Osteoblast (primary cell): ENCODE measurements at regions not wholly inside any gene's neighbourhood (a gene's known extent, or its start where the extent isn't known, plus 50 kb on each side); places are given as distances from the start of the nearest gene placed in this dataset.

Source experiments
- DNase-seq: peaks from one replicate; pipeline ENCODE4 v3.0.0; 2011; ENCODE audit warnings: low spot score, mixed read lengths; ENCODE audit not compliant: insufficient read length; ENCODE audit errors: missing footprints
- H2AFZ ChIP-seq: 2 replicates; pipeline ENCODE4 v1.6.0; 2011; ENCODE audit warnings: mild to moderate bottlenecking, low read length
- H3K27ac ChIP-seq: 2 replicates; pipeline ENCODE4 v1.5.1; 2011; ENCODE audit warnings: mild to moderate bottlenecking, low read depth, low read length, moderate library complexity
- H3K27me3 ChIP-seq: 2 replicates; pipeline ENCODE4 v1.6.0; 2012; ENCODE audit warnings: mild to moderate bottlenecking, control low read depth, inconsistent platforms, low read length, moderate library complexity; ENCODE audit not compliant: insufficient read depth
- H3K36me3 ChIP-seq: 2 replicates; pipeline ENCODE4 v1.5.1; 2011; ENCODE audit warnings: mild to moderate bottlenecking, low read length, control low read depth, moderate library complexity; ENCODE audit not compliant: insufficient read depth
- H3K4me1 ChIP-seq: 2 replicates; pipeline ENCODE4 v1.5.1; 2011; ENCODE audit warnings: mild to moderate bottlenecking, low read length, control low read depth, moderate library complexity; ENCODE audit not compliant: insufficient read depth
- H3K4me2 ChIP-seq: 2 replicates; pipeline ENCODE4 v1.6.0; 2011; ENCODE audit warnings: mild to moderate bottlenecking, low read length; ENCODE audit not compliant: insufficient read depth
- H3K4me3 ChIP-seq: fragments of 200-600 bp; sonication (generic); 3 replicates; pipeline ENCODE4 v1.5.1; 2012; ENCODE audit warnings: mild to moderate bottlenecking, low read length, inconsistent platforms; ENCODE audit not compliant: insufficient read depth
- H3K79me2 ChIP-seq: 2 replicates; pipeline ENCODE4 v1.6.0; 2012; ENCODE audit warnings: mild to moderate bottlenecking, low read length, control low read depth, inconsistent platforms; ENCODE audit not compliant: insufficient read depth
- H3K9me3 ChIP-seq: 2 replicates; pipeline ENCODE4 v1.5.1; 2011; ENCODE audit warnings: low read depth, low read length, control low read depth
- H4K20me1 ChIP-seq: 2 replicates; pipeline ENCODE4 v1.6.0; 2012; ENCODE audit warnings: mild to moderate bottlenecking, low read length, control low read depth; ENCODE audit not compliant: insufficient read depth
- CTCF ChIP-seq: IDR thresholded peaks from 2 replicates; pipeline ENCODE4 v1.5.1; 2011; ENCODE audit warnings: mild to moderate bottlenecking, low read depth, low read length, moderate library complexity; ENCODE audit errors: extremely low read depth

GRCh38 chr9:18269561-18269960 lies 204.4 kb upstream of the ADAMTSL1 start:
- DNase-seq, result no peak
- Histone ChIP-seq H3K4me3 (no peak overlapping the region), H2AFZ (no peak overlapping the region), H3K27ac (no peak overlapping the region), H3K79me2 (no peaks in the 10 kb centered on the region), H3K36me3 (no peaks in the 10 kb centered on the region), H3K27me3 (no peaks in the 10 kb centered on the region), H3K4me2 (no peak overlapping the region), H4K20me1 (no peaks in the 10 kb centered on the region), H3K9me3 (no peaks in the 10 kb centered on the region), H3K4me1 (peaks cover 14% of the 10 kb centered on the region)
- no peak for TF ChIP-seq CTCF

GRCh38 chr9:18274693-18275092 lies 199.3 kb upstream of the ADAMTSL1 start:
- no peaks in the 10 kb centered on the region for H3K79me2 ChIP-seq
- no peak for DNase-seq
- H3K4me3 ChIP-seq, result no peak overlapping the region

GRCh38 chr9:18275313-18275990 lies 198.5 kb upstream of the ADAMTSL1 start:
- H3K36me3 ChIP-seq, result no peaks in the 10 kb centered on the region
- no peak overlapping the region for H2AFZ ChIP-seq
- H3K4me2 ChIP-seq, result no peak overlapping the region
- no peak overlapping the region for H3K27ac ChIP-seq
- no peaks in the 10 kb centered on the region for H3K79me2 ChIP-seq
- no peak overlapping the region for H3K4me3 ChIP-seq
- H3K9me3 ChIP-seq, result no peaks in the 10 kb centered on the region
- H3K4me1 ChIP-seq, result no peaks in the 10 kb centered on the region
- no peaks in the 10 kb centered on the region for H3K27me3 ChIP-seq
- no peak for TF ChIP-seq CTCF
- H4K20me1 ChIP-seq, result no peaks in the 10 kb centered on the region
- no peak for DNase-seq

More at GRCh38 chr9:18274693-18275092, 199.3 kb upstream of the ADAMTSL1 start:
- H3K27me3 ChIP-seq, result no peaks in the 10 kb centered on the region
- TF ChIP-seq CTCF, result no peak
- H3K4me1 ChIP-seq, result no peaks in the 10 kb centered on the region
- no peak overlapping the region for H3K27ac ChIP-seq
- no peaks in the 10 kb centered on the region for H3K9me3 ChIP-seq
- no peak overlapping the region for H3K4me2 ChIP-seq
- H4K20me1 ChIP-seq, result no peaks in the 10 kb centered on the region
- no peak overlapping the region for H2AFZ ChIP-seq
- H3K36me3 ChIP-seq, result no peaks in the 10 kb centered on the region

- Histone ChIP-seq H3K4me2 (no peak overlapping the region), H3K4me1 (no peaks in the 10 kb centered on the region), H3K27ac (no peak overlapping the region), H3K36me3 (no peaks in the 10 kb centered on the region), H3K27me3 (no peaks in the 10 kb centered on the region), H4K20me1 (no peaks in the 10 kb centered on the region), H3K9me3 (no peaks in the 10 kb centered on the region), H2AFZ (no peak overlapping the region), H3K4me3 (no peak overlapping the region), H3K79me2 (no peaks in the 10 kb centered on the region)
- DNase-seq, result no peak
- no peak for TF ChIP-seq CTCF
These were observed 192.7 kb upstream of the ADAMTSL1 start for GRCh38 chr9:18281291-18281690.
